Fibroblast of lung (primary cell): ENCODE measurements at regions not wholly inside any gene's neighbourhood (a gene's known extent, or its start where the extent isn't known, plus 50 kb on each side); places are given as distances from the start of the nearest gene placed in this dataset.

ENCODE experiments used
- DNase-seq, 2 donors: peaks; one replicate each; pipeline versions ENCODE4 v3.0.0 to v3.0.0-alpha.2; 2010; ENCODE audit warnings: low read depth in 2 of 2
- H2AFZ ChIP-seq: 2 replicates; pipeline ENCODE4 v1.5.1; 2012; ENCODE audit warnings: low read length, control low read depth, inconsistent platforms
- H3K27ac ChIP-seq: 2 replicates; pipeline ENCODE4 v1.5.1; 2011; ENCODE audit warnings: low read length, control low read depth; ENCODE audit not compliant: insufficient read depth
- H3K27me3 ChIP-seq: 2 replicates; pipeline ENCODE4 v1.5.1; 2011; ENCODE audit warnings: mild to moderate bottlenecking, low read length; ENCODE audit not compliant: control insufficient read depth, insufficient read depth
- H3K36me3 ChIP-seq: 2 replicates; pipeline ENCODE4 v1.5.1; 2011; ENCODE audit warnings: low read length; ENCODE audit not compliant: control insufficient read depth, insufficient read depth
- H3K4me1 ChIP-seq: 2 replicates; pipeline ENCODE4 v1.5.1; 2011; ENCODE audit warnings: low read length; ENCODE audit not compliant: control insufficient read depth, insufficient read depth; ENCODE audit errors: extremely low read depth
- H3K4me2 ChIP-seq: 2 replicates; pipeline ENCODE4 v1.5.1; 2011; ENCODE audit warnings: low read length, control low read depth; ENCODE audit not compliant: insufficient read depth; ENCODE audit errors: extremely low read depth
- H3K4me3 ChIP-seq, 4 experiments: fragments of 200-600 bp in 1 of 4; sonication (generic) in 1 of 4; replicated peaks in 1 of 4; 2 replicates each; pipeline ENCODE4 v1.5.1; 2011 to 2016; ENCODE audit warnings: low read length in 4 of 4, low read depth in 3 of 4, mild to moderate bottlenecking in 3 of 4, control low read depth in 2 of 4, inconsistent platforms in 1 of 4, mixed read lengths in 1 of 4; ENCODE audit not compliant: insufficient read depth in 1 of 4; ENCODE audit errors: control extremely low read depth in 1 of 4
- H3K79me2 ChIP-seq: 2 replicates; pipeline ENCODE4 v1.5.1; 2012; ENCODE audit warnings: mild to moderate bottlenecking, low read length, inconsistent platforms; ENCODE audit not compliant: control insufficient read depth, insufficient read depth
- H3K9ac ChIP-seq: 2 replicates; pipeline ENCODE4 v1.5.1; 2011; ENCODE audit warnings: mild to moderate bottlenecking, low read length, control low read depth; ENCODE audit not compliant: insufficient read depth
- H3K9me3 ChIP-seq: 2 replicates; pipeline ENCODE4 v1.5.1; 2012; ENCODE audit warnings: low read depth, low read length; ENCODE audit not compliant: control insufficient read depth, insufficient read depth
- H4K20me1 ChIP-seq: 2 replicates; pipeline ENCODE4 v1.5.1; 2011; ENCODE audit warnings: low read length; ENCODE audit not compliant: control insufficient read depth, insufficient read depth; ENCODE audit errors: extremely low read depth
- CTCF ChIP-seq, 2 donors: IDR thresholded peaks in 1 of 2; conservative IDR thresholded peaks in 1 of 2; 1 replicate in 1 of 2; 2 replicates in 1 of 2; pipeline ENCODE4 v1.5.1; 2011 to 2012; ENCODE audit warnings: low read length in 2 of 2, control low read depth in 1 of 2, inconsistent platforms in 1 of 2, low read depth in 1 of 2, mild to moderate bottlenecking in 1 of 2
- EZH2 ChIP-seq: IDR thresholded peaks from 2 replicates; pipeline ENCODE4 v1.5.1; 2012; ENCODE audit warnings: low read length, control low read depth, mild to moderate bottlenecking; ENCODE audit errors: missing control alignments

GRCh38 chr14:101284711-101285110, 276.6 kb upstream of the DIO3 start:
- no peak overlapping the region for H3K4me2 ChIP-seq
- no peak overlapping the region for H3K27ac ChIP-seq
- H3K79me2 ChIP-seq = no peaks in the 10 kb centered on the region
- no peak for DNase-seq
- no peak overlapping the region for H3K4me3 ChIP-seq
- TF ChIP-seq CTCF (conservative IDR thresholded peaks at IDR 0.05 in 1 of 2, IDR thresholded peaks at IDR 0.05 in 1 of 2; ENCODE audit: low read depth in 1 of 2, low read length in 2 of 2) = no peak
- no peak for TF ChIP-seq EZH2
- no peak overlapping the region for H3K9ac ChIP-seq
- H2AFZ ChIP-seq = no peak overlapping the region
- no peaks in the 10 kb centered on the region for H3K27me3 ChIP-seq
- H3K36me3 ChIP-seq = no peaks in the 10 kb centered on the region
- H4K20me1 ChIP-seq = no peaks in the 10 kb centered on the region
- H3K4me1 ChIP-seq = no peaks in the 10 kb centered on the region
- no peaks in the 10 kb centered on the region for H3K9me3 ChIP-seq

GRCh38 chr14:101286271-101287018, 274.9 kb upstream of the DIO3 start:
- H3K27ac ChIP-seq = no peak overlapping the region
- H3K9ac ChIP-seq = no peak overlapping the region
- H3K9me3 ChIP-seq = no peaks in the 10 kb centered on the region
- no peaks in the 10 kb centered on the region for H3K4me1 ChIP-seq
- no peaks in the 10 kb centered on the region for H3K36me3 ChIP-seq
- no peaks in the 10 kb centered on the region for H3K27me3 ChIP-seq
- H2AFZ ChIP-seq = no peak overlapping the region
- H3K4me2 ChIP-seq = no peak overlapping the region
- no peaks in the 10 kb centered on the region for H4K20me1 ChIP-seq
- TF ChIP-seq EZH2 = no peak
- no peak for TF ChIP-seq CTCF (conservative IDR thresholded peaks at IDR 0.05 in 1 of 2, IDR thresholded peaks at IDR 0.05 in 1 of 2; ENCODE audit: low read depth in 1 of 2, low read length in 2 of 2)
- DNase-seq = no peak
- H3K79me2 ChIP-seq = no peaks in the 10 kb centered on the region
- H3K4me3 ChIP-seq = no peak overlapping the region

- H4K20me1 ChIP-seq = no peaks in the 10 kb centered on the region
- no peak overlapping the region for H3K4me3 ChIP-seq
- H3K36me3 ChIP-seq = no peaks in the 10 kb centered on the region
- H3K9ac ChIP-seq = no peak overlapping the region
- H3K9me3 ChIP-seq = no peaks in the 10 kb centered on the region
- H3K79me2 ChIP-seq = no peaks in the 10 kb centered on the region
- no peak for DNase-seq
- H3K4me2 ChIP-seq = no peak overlapping the region
- no peaks in the 10 kb centered on the region for H3K4me1 ChIP-seq
- no peak for TF ChIP-seq CTCF (conservative IDR thresholded peaks at IDR 0.05 in 1 of 2, IDR thresholded peaks at IDR 0.05 in 1 of 2; ENCODE audit: low read depth in 1 of 2, low read length in 2 of 2)
- no peak for TF ChIP-seq EZH2
- H3K27me3 ChIP-seq = no peaks in the 10 kb centered on the region
- no peak overlapping the region for H2AFZ ChIP-seq
- H3K27ac ChIP-seq = no peak overlapping the region
Measured at GRCh38 chr14:101288436-101289229, 272.7 kb upstream of the DIO3 start.
